ENCODE measurements at regions not wholly inside any gene's neighbourhood (a gene's known extent, or its start where the extent isn't known, plus 50 kb on each side); places are given as distances from the start of the nearest gene placed in this dataset.

DNA sequence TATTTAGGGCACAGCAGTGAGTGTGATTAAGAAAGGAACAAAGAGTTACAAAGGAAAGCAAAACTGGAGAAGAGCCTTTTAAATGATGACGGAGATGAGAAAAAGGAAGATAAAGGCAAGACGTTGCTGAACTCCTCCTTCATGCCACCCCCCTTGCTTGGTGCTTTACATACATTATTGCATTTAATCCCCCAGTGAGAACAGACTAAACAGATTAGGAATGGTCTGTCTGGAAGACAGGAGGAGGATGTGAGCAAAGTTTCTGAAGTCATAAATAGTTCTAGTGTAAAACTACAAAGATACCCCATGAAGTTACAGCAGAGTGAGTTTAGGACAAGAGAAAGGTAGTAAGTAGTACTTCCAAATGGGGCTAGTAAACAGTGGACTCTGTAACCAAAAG, 113.5 kb downstream of the PLCE1 start:
- no peak overlapping the region for H3K27ac ChIP-seq
- peaks cover 12% of the 10 kb centered on the region for H3K4me1 ChIP-seq (ENCODE audit: insufficient read depth)
- no peaks in the 10 kb centered on the region for H4K20me1 ChIP-seq (ENCODE audit: insufficient read depth)
- in situ Hi-C loops (cut with MboI) = no loop called here
- H3K4me2 ChIP-seq (ENCODE audit: unreplicated experiment) = no peak overlapping the region
- no peaks in the 10 kb centered on the region for H3K9me3 ChIP-seq (ENCODE audit: low read depth)
- no peak for TF ChIP-seq EZH2 (IDR thresholded peaks at IDR 0.05; ENCODE audit: insufficient read depth, poor library complexity, severe bottlenecking)
- no peak overlapping the region for H3K9ac ChIP-seq
- H3K4me3 ChIP-seq = no peak overlapping the region
- DNase-seq = no peak
- H2AFZ ChIP-seq = no peak overlapping the region
- H3K36me3 ChIP-seq (ENCODE audit: low read depth) = no peaks in the 10 kb centered on the region
- H3F3A ChIP-seq (ENCODE audit: insufficient read depth) = peaks cover 15% of the 10 kb centered on the region
- H3K27me3 ChIP-seq (replicated peaks; ENCODE audit: insufficient read depth) = no peaks in the 10 kb centered on the region
- no peaks in the 10 kb centered on the region for H3K79me2 ChIP-seq (ENCODE audit: insufficient read depth)
- H3K9me2 ChIP-seq (ENCODE audit: insufficient read depth) = no peaks in the 10 kb centered on the region
- WGBS, 2 experiments (ENCODE audit: low coverage in 1 of 2, low lambda C conversion rate in 2 of 2, missing lambda C conversion rate in 2 of 2) = 36 to 42% methylated on average over 2 of the region's 2 CpGs

DNA sequence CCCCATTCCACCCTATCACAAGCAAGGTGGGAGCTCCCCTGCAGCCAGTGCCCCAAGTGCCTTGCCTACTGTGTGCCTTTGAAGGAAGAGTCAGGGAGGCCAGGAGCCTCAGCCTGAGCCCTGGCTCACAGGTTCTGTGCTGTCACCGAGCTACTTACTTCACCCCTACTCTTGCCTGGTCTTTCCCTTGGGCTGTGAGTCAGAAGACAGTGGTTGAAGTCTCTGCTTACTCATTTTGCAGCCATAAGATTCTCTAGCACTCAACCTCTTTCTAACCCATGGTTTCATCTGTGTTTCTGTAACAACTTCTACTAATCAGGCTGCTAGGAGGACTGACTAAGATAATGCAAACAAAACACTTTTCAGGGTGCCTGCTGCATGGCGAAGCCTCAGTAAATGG, 114.5 kb downstream of the PLCE1 start:
- no peaks in the 10 kb centered on the region for H3K27me3 ChIP-seq (replicated peaks; ENCODE audit: insufficient read depth)
- H3K79me2 ChIP-seq (ENCODE audit: insufficient read depth) = no peaks in the 10 kb centered on the region
- H3K36me3 ChIP-seq (ENCODE audit: low read depth) = no peaks in the 10 kb centered on the region
- TF ChIP-seq EZH2phosphoT487 (IDR thresholded peaks at IDR 0.05; ENCODE audit: insufficient read depth, low read depth) (no peak), EZH2 (IDR thresholded peaks at IDR 0.05; ENCODE audit: insufficient read depth, poor library complexity, severe bottlenecking) (no peak)
- in situ Hi-C loops (cut with MboI) = no loop called here
- H3K4me2 ChIP-seq (ENCODE audit: unreplicated experiment) = peak overlapping the region; percentile 51
- H2AFZ ChIP-seq = no peak overlapping the region
- peak overlapping the region; percentile 73 for H3K27ac ChIP-seq
- no peaks in the 10 kb centered on the region for H3K9me3 ChIP-seq (ENCODE audit: low read depth)
- DNase-seq = peak; percentile 93
- no peaks in the 10 kb centered on the region for H4K20me1 ChIP-seq (ENCODE audit: insufficient read depth)
- H3K9ac ChIP-seq = no peak overlapping the region
- H3K4me1 ChIP-seq (ENCODE audit: insufficient read depth) = peaks cover 12% of the 10 kb centered on the region
- WGBS, 2 experiments (ENCODE audit: low coverage in 1 of 2, low lambda C conversion rate in 2 of 2, missing lambda C conversion rate in 2 of 2) = 0 to 10% methylated on average over 2 of the region's 2 CpGs
- no peak overlapping the region for H3K4me3 ChIP-seq
- H3F3A ChIP-seq (ENCODE audit: insufficient read depth) = peaks cover 15% of the 10 kb centered on the region
- H3K9me2 ChIP-seq (ENCODE audit: insufficient read depth) = no peaks in the 10 kb centered on the region

DNA sequence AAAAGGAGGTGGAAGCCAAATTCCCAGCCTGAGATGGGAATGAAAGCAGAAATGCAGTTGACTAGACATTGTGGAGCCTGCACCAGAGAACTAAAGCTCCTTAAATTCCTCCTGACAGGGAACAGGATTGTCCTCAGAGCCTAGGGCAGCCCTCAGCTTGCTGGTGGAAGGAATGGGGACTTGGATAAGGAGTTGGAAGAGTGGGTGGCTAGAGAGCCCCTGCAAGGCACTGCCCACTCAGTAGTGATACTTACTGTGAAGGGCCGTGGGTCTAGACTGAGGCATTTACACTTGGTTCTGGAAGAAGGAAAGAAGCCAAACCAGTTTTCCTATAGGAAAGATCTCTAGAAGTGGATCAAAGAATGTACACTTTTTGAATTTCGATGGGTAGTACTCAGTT, 117.6 kb downstream of the PLCE1 start:
- no peaks in the 10 kb centered on the region for H3K27me3 ChIP-seq (replicated peaks; ENCODE audit: insufficient read depth)
- peaks cover 19% of the 10 kb centered on the region for H3F3A ChIP-seq (ENCODE audit: insufficient read depth)
- H3K4me3 ChIP-seq = no peak overlapping the region
- H3K9ac ChIP-seq = no peak overlapping the region
- H3K9me3 ChIP-seq (ENCODE audit: low read depth) = no peaks in the 10 kb centered on the region
- H3K36me3 ChIP-seq (ENCODE audit: low read depth) = no peaks in the 10 kb centered on the region
- WGBS, 2 experiments (ENCODE audit: low coverage in 1 of 2, low lambda C conversion rate in 2 of 2, missing lambda C conversion rate in 2 of 2) = 78 to 86% methylated on average over 2 of the region's 2 CpGs
- no peak overlapping the region for H3K27ac ChIP-seq
- no peak overlapping the region for H2AFZ ChIP-seq
- in situ Hi-C loops (cut with MboI) = no loop called here
- H4K20me1 ChIP-seq (ENCODE audit: insufficient read depth) = no peaks in the 10 kb centered on the region
- H3K9me2 ChIP-seq (ENCODE audit: insufficient read depth) = no peaks in the 10 kb centered on the region
- DNase-seq = no peak
- H3K4me2 ChIP-seq (ENCODE audit: unreplicated experiment) = no peak overlapping the region
- H3K4me1 ChIP-seq (ENCODE audit: insufficient read depth) = peaks cover 17% of the 10 kb centered on the region
- H3K79me2 ChIP-seq (ENCODE audit: insufficient read depth) = no peaks in the 10 kb centered on the region
- TF ChIP-seq EZH2phosphoT487 (IDR thresholded peaks at IDR 0.05; ENCODE audit: insufficient read depth, low read depth) = no peak
- TF ChIP-seq EZH2 (IDR thresholded peaks at IDR 0.05; ENCODE audit: insufficient read depth, poor library complexity, severe bottlenecking) = no peak

DNA sequence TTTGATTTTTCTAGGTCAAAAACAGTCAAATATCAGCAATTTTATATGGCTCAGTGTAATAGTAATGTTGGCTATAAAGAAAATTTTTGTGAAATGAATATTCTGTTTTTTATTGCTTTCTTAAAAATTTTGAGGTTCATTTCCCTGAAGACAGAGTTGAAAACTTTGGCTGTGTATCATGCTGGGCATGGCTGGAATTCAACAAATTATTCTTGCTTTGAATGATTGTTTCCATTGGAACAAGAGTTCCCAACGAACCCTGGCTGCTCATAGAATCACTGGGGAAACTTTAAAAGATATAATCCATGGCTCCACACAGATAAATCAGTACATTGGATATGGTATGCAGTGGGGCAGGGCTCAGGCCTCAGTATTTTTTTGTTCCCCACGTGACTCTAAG, 118.6 kb downstream of the PLCE1 start:
- Histone ChIP-seq H3K4me3 (no peak overlapping the region), H3F3A (ENCODE audit: insufficient read depth) (peaks cover 20% of the 10 kb centered on the region), H3K4me2 (ENCODE audit: unreplicated experiment) (no peak overlapping the region), H3K4me1 (ENCODE audit: insufficient read depth) (peaks cover 18% of the 10 kb centered on the region), H2AFZ (no peak overlapping the region), H3K27ac (no peak overlapping the region), H4K20me1 (ENCODE audit: insufficient read depth) (no peaks in the 10 kb centered on the region), H3K9me3 (ENCODE audit: low read depth) (no peaks in the 10 kb centered on the region), H3K79me2 (ENCODE audit: insufficient read depth) (no peaks in the 10 kb centered on the region), H3K27me3 (replicated peaks; ENCODE audit: insufficient read depth) (no peaks in the 10 kb centered on the region), H3K36me3 (ENCODE audit: low read depth) (no peaks in the 10 kb centered on the region), H3K9me2 (ENCODE audit: insufficient read depth) (no peaks in the 10 kb centered on the region), H3K9ac (no peak overlapping the region)
- in situ Hi-C loops (cut with MboI) = no loop called here
- no peak for DNase-seq
- TF ChIP-seq EZH2phosphoT487 (IDR thresholded peaks at IDR 0.05; ENCODE audit: insufficient read depth, low read depth) (no peak), EZH2 (IDR thresholded peaks at IDR 0.05; ENCODE audit: insufficient read depth, poor library complexity, severe bottlenecking) (no peak)
- 74 to 76% methylated on average over 2 of the region's 2 CpGs for WGBS, 2 experiments (ENCODE audit: low coverage in 1 of 2, low lambda C conversion rate in 2 of 2, missing lambda C conversion rate in 2 of 2)

DNA sequence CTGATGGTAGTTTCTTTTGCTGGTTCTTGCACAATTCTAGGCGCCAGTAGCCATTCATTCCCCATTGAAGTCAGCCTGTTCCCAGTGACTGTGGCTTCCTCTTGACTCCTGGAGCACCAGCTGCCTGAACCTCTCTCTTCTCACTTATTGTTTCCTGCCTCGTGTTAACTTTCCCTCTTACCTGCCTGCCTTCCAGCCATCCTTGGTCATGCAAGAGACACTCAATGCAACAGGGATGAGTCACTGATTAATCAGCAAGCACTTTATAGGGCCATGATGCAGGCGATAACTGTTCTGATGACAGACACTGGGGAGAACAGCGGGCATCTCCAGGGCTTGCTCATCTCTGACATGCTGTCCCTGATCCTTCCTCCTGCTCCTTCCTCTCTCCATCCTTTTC, 122.0 kb downstream of the PLCE1 start:
- Histone ChIP-seq H3K9ac (no peak overlapping the region), H3K4me3 (no peak overlapping the region), H3K79me2 (ENCODE audit: insufficient read depth) (no peaks in the 10 kb centered on the region), H3K9me2 (ENCODE audit: insufficient read depth) (no peaks in the 10 kb centered on the region), H2AFZ (no peak overlapping the region), H3K27ac (no peak overlapping the region), H3K4me1 (ENCODE audit: insufficient read depth) (peaks cover 6% of the 10 kb centered on the region; the same call in 1 of the 2 replicates), H4K20me1 (ENCODE audit: insufficient read depth) (no peaks in the 10 kb centered on the region), H3F3A (ENCODE audit: insufficient read depth) (peaks cover 5% of the 10 kb centered on the region; the same call in 1 of the 2 replicates), H3K36me3 (ENCODE audit: low read depth) (no peaks in the 10 kb centered on the region), H3K27me3 (replicated peaks; ENCODE audit: insufficient read depth) (no peaks in the 10 kb centered on the region), H3K4me2 (ENCODE audit: unreplicated experiment) (no peak overlapping the region), H3K9me3 (ENCODE audit: low read depth) (no peaks in the 10 kb centered on the region)
- WGBS, 2 experiments (ENCODE audit: low coverage in 1 of 2, low lambda C conversion rate in 2 of 2, missing lambda C conversion rate in 2 of 2) = 15 to 16% methylated on average over 4 of the region's 4 CpGs
- TF ChIP-seq EZH2phosphoT487 (IDR thresholded peaks at IDR 0.05; ENCODE audit: insufficient read depth, low read depth) (no peak), EZH2 (IDR thresholded peaks at IDR 0.05; ENCODE audit: insufficient read depth, poor library complexity, severe bottlenecking) (no peak)
- in situ Hi-C loops (cut with MboI) = no loop called here
- peak; percentile 88 for DNase-seq

Measured in GM23248 (cell line).